ENCODE measurements at regions not wholly inside any gene's neighbourhood (a gene's known extent, or its start where the extent isn't known, plus 50 kb on each side); places are given as distances from the start of the nearest gene placed in this dataset.

- DNase-seq, result no peak
- 58 to 64% methylated on average over 5 of the region's 5 CpGs for WGBS, 2 donors
- no peaks in the 10 kb centered on the region for H3K27me3 ChIP-seq
- H3K4me1 ChIP-seq, result no peaks in the 10 kb centered on the region
- no peaks in the 10 kb centered on the region for H3K9me3 ChIP-seq
- H3K27ac ChIP-seq, result no peak overlapping the region
- H3K36me3 ChIP-seq, result no peaks in the 10 kb centered on the region
- H3K4me3 ChIP-seq, result no peak overlapping the region
- TF ChIP-seq CTCF (IDR thresholded peaks at IDR 0.05) (no peak), POLR2A (IDR thresholded peaks at IDR 0.05) (no peak), POLR2AphosphoS5 (IDR thresholded peaks at IDR 0.05) (no peak), EP300 (IDR thresholded peaks at IDR 0.05) (no peak)
- intact Hi-C loops (cut with DNase I), result no loop called here
These were observed 73.3 kb upstream of the ISX start for GRCh38 chr22:34992672-34993071.

- Histone ChIP-seq H3K27me3 (no peaks in the 10 kb centered on the region), H3K27ac (no peak overlapping the region), H3K4me3 (no peak overlapping the region), H3K4me1 (no peaks in the 10 kb centered on the region), H3K36me3 (no peaks in the 10 kb centered on the region), H3K9me3 (no peaks in the 10 kb centered on the region)
- TF ChIP-seq CTCF (IDR thresholded peaks at IDR 0.05) (no peak), EP300 (IDR thresholded peaks at IDR 0.05) (no peak), POLR2AphosphoS5 (IDR thresholded peaks at IDR 0.05) (no peak), POLR2A (IDR thresholded peaks at IDR 0.05) (no peak)
- DNase-seq, result no peak
- WGBS, 2 donors, result 82 to 87% methylated on average over 3 of the region's 3 CpGs
- intact Hi-C loops (cut with DNase I), result no loop called here
These were observed 72.4 kb upstream of the ISX start for GRCh38 chr22:34993548-34993947.

- 75 to 83% methylated on average over 9 of the region's 9 CpGs for WGBS, 2 donors
- no peaks in the 10 kb centered on the region for H3K27me3 ChIP-seq
- intact Hi-C loops (cut with DNase I), result no loop called here
- H3K36me3 ChIP-seq, result no peaks in the 10 kb centered on the region
- H3K9me3 ChIP-seq, result no peaks in the 10 kb centered on the region
- no peaks in the 10 kb centered on the region for H3K4me1 ChIP-seq
- no peak for TF ChIP-seq EP300 (IDR thresholded peaks at IDR 0.05)
- no peak for TF ChIP-seq CTCF (IDR thresholded peaks at IDR 0.05)
- TF ChIP-seq POLR2A (IDR thresholded peaks at IDR 0.05), result no peak
- no peak for TF ChIP-seq POLR2AphosphoS5 (IDR thresholded peaks at IDR 0.05)
- H3K27ac ChIP-seq, result no peak overlapping the region
- DNase-seq, result no peak
- H3K4me3 ChIP-seq, result no peak overlapping the region
These were observed 68.2 kb upstream of the ISX start for GRCh38 chr22:34997633-34998299.

- 56 to 80% methylated on average over 3 of the region's 3 CpGs for WGBS, 2 donors
- Histone ChIP-seq H3K9me3 (no peaks in the 10 kb centered on the region), H3K4me1 (no peaks in the 10 kb centered on the region), H3K4me3 (no peak overlapping the region), H3K27ac (no peak overlapping the region), H3K27me3 (no peaks in the 10 kb centered on the region), H3K36me3 (no peaks in the 10 kb centered on the region)
- intact Hi-C loops (cut with DNase I), result no loop called here
- no peak for TF ChIP-seq POLR2AphosphoS5 (IDR thresholded peaks at IDR 0.05)
- no peak for TF ChIP-seq CTCF (IDR thresholded peaks at IDR 0.05)
- no peak for TF ChIP-seq EP300 (IDR thresholded peaks at IDR 0.05)
- TF ChIP-seq POLR2A (IDR thresholded peaks at IDR 0.05), result no peak
- no peak for DNase-seq
These were observed 67.0 kb upstream of the ISX start for GRCh38 chr22:34998921-34999320.

- WGBS, 2 donors, result 74 to 75% methylated on average over 5 of the region's 5 CpGs
These were observed 57.7 kb upstream of the ISX start for GRCh38 chr22:35008213-35008612.

More at GRCh38 chr22:35008213-35008612, 57.7 kb upstream of the ISX start:
- peaks cover 0 to 3% (median 0%) of the 10 kb centered on the region in 3 donors for H3K27me3 ChIP-seq
- no peaks in the 10 kb centered on the region for H3K4me1 ChIP-seq
- H3K9me3 ChIP-seq, result no peaks in the 10 kb centered on the region
- H3K4me3 ChIP-seq, result no peak overlapping the region
- DNase-seq, result no peak
- TF ChIP-seq CTCF (IDR thresholded peaks at IDR 0.05) (no peak), POLR2A (IDR thresholded peaks at IDR 0.05) (no peak), EP300 (IDR thresholded peaks at IDR 0.05) (no peak), POLR2AphosphoS5 (IDR thresholded peaks at IDR 0.05) (no peak)
- no peaks in the 10 kb centered on the region for H3K36me3 ChIP-seq
- no peak overlapping the region for H3K27ac ChIP-seq
- intact Hi-C loops (cut with DNase I), result no loop called here
